H9 (cell line): ENCODE measurements at regions not wholly inside any gene's neighbourhood (a gene's known extent, or its start where the extent isn't known, plus 50 kb on each side); places are given as distances from the start of the nearest gene placed in this dataset.
A peak's percentile ranks its signal among the peaks of the same experiment; 100 is the strongest.

ENCODE experiments used
- DNase-seq: peaks from one replicate; pipeline ENCODE4 v3.0.0-alpha.2; 2017
- H2AFZ ChIP-seq: one replicate; pipeline ENCODE4 v1.6.1; 2013; ENCODE audit warnings: mild to moderate bottlenecking, low read length, control low read depth, moderate library complexity
- H2AK5ac ChIP-seq: 2 replicates; pipeline ENCODE4 v1.6.1; 2013; ENCODE audit warnings: low read length, control low read depth, mixed read lengths; ENCODE audit not compliant: insufficient read length
- H2BK120ac ChIP-seq: one replicate; pipeline ENCODE4 v1.6.1; 2013; ENCODE audit warnings: low read depth, mild to moderate bottlenecking, low read length, control low read depth, inconsistent platforms; ENCODE audit not compliant: poor library complexity, severe bottlenecking
- H2BK12ac ChIP-seq: 2 replicates; pipeline ENCODE4 v1.6.1; 2013; ENCODE audit warnings: low read length, control low read depth, mixed read lengths, low read depth; ENCODE audit not compliant: insufficient read length
- H2BK15ac ChIP-seq: 2 replicates; pipeline ENCODE4 v1.6.1; 2013; ENCODE audit warnings: low read depth, low read length, control low read depth
- H2BK20ac ChIP-seq: one replicate; pipeline ENCODE4 v1.6.1; 2013; ENCODE audit warnings: low read depth, mild to moderate bottlenecking, low read length, control low read depth, inconsistent platforms; ENCODE audit not compliant: poor library complexity, severe bottlenecking
- H2BK5ac ChIP-seq: 2 replicates; pipeline ENCODE4 v1.6.1; 2013; ENCODE audit warnings: low read length, control low read depth, mixed read lengths; ENCODE audit not compliant: insufficient read length
- H3K14ac ChIP-seq: 2 replicates; pipeline ENCODE4 v1.6.1; 2013; ENCODE audit warnings: low read length, control low read depth; ENCODE audit not compliant: insufficient read depth
- H3K18ac ChIP-seq: 2 replicates; pipeline ENCODE4 v1.6.1; 2013; ENCODE audit warnings: low read depth, mild to moderate bottlenecking, mixed read lengths, low read length, control low read depth; ENCODE audit not compliant: insufficient read length
- H3K23ac ChIP-seq: 2 replicates; pipeline ENCODE4 v1.6.1; 2013; ENCODE audit warnings: low read length, control low read depth, mixed read lengths, low read depth; ENCODE audit not compliant: insufficient read length
- H3K23me2 ChIP-seq: 2 replicates; pipeline ENCODE4 v1.6.1; 2013; ENCODE audit warnings: low read depth, mild to moderate bottlenecking, mixed read lengths, low read length, control low read depth; ENCODE audit not compliant: insufficient read length, poor library complexity, severe bottlenecking
- H3K27ac ChIP-seq: 2 replicates; pipeline ENCODE4 v1.5.1; 2013; ENCODE audit warnings: low read length, control low read depth, mixed read lengths, low read depth; ENCODE audit not compliant: insufficient read length
- H3K27me3 ChIP-seq: 2 replicates; pipeline ENCODE4 v1.6.1; 2013; ENCODE audit warnings: low read length, control low read depth, inconsistent platforms; ENCODE audit not compliant: insufficient read depth
- H3K4ac ChIP-seq: 2 replicates; pipeline ENCODE4 v1.6.1; 2013; ENCODE audit warnings: low read depth, mild to moderate bottlenecking, control low read depth, inconsistent platforms, low read length, moderate library complexity
- H3K4me1 ChIP-seq: 2 replicates; pipeline ENCODE4 v1.6.1; 2013; ENCODE audit warnings: low read length, control low read depth, inconsistent platforms; ENCODE audit not compliant: insufficient read depth
- H3K4me2 ChIP-seq: 2 replicates; pipeline ENCODE4 v1.6.1; 2013; ENCODE audit warnings: low read length, control low read depth, mixed read lengths; ENCODE audit not compliant: insufficient read length, insufficient read depth
- H3K56ac ChIP-seq: 2 replicates; pipeline ENCODE4 v1.6.1; 2013; ENCODE audit warnings: low read depth, mild to moderate bottlenecking, mixed read lengths, low read length, control low read depth; ENCODE audit not compliant: insufficient read length
- H3K79me1 ChIP-seq: 2 replicates; pipeline ENCODE4 v1.6.1; 2013; ENCODE audit warnings: low read depth, mild to moderate bottlenecking, moderate library complexity, low read length, control low read depth, inconsistent platforms; ENCODE audit not compliant: insufficient read depth, poor library complexity, severe bottlenecking
- H3K79me2 ChIP-seq: 2 replicates; pipeline ENCODE4 v1.6.1; 2013; ENCODE audit warnings: low read length, control low read depth, inconsistent platforms; ENCODE audit not compliant: insufficient read depth
- H3K9ac ChIP-seq: 2 replicates; pipeline ENCODE4 v1.6.1; 2013; ENCODE audit warnings: low read length, control low read depth, mixed read lengths; ENCODE audit not compliant: insufficient read length; ENCODE audit errors: extremely low read depth
- H3K9me3 ChIP-seq: one replicate; pipeline ENCODE4 v1.6.1; 2013; ENCODE audit warnings: low read depth, low read length, inconsistent platforms; ENCODE audit not compliant: control insufficient read depth
- H3T11ph ChIP-seq: one replicate; pipeline ENCODE4 v1.6.1; 2013; ENCODE audit warnings: mild to moderate bottlenecking, low read length, control low read depth, inconsistent platforms
- H4K20me1 ChIP-seq: one replicate; pipeline ENCODE4 v1.6.1; 2013; ENCODE audit not compliant: control insufficient read depth, insufficient read length, insufficient read depth
- H4K5ac ChIP-seq: 2 replicates; pipeline ENCODE4 v1.6.1; 2013; ENCODE audit warnings: low read depth, mild to moderate bottlenecking, mixed read lengths, low read length, control low read depth; ENCODE audit not compliant: insufficient read length
- H4K8ac ChIP-seq: replicated peaks from 2 replicates; pipeline ENCODE4 v1.6.1; 2013; ENCODE audit warnings: low read length, control low read depth, mixed read lengths, low read depth; ENCODE audit not compliant: insufficient read length
- H4K91ac ChIP-seq: 2 replicates; pipeline ENCODE4 v1.6.1; 2013; ENCODE audit warnings: low read depth, mild to moderate bottlenecking, moderate library complexity, mixed read lengths, low read length, control low read depth; ENCODE audit not compliant: insufficient read length
- H3K27ac Mint-ChIP-seq, 3 experiments: 2 replicates in 2 of 3; 3 replicates in 1 of 3; pipeline ENCODE4 v1.8.0; 2020 to 2021; ENCODE audit warnings: mixed read lengths in 3 of 3, mild to moderate bottlenecking in 1 of 3, moderate library complexity in 1 of 3
- H3K27me3 Mint-ChIP-seq: 2 replicates; pipeline ENCODE4 v1.8.0; 2021; ENCODE audit warnings: low read depth, mild to moderate bottlenecking, moderate library complexity, mixed read lengths
- H3K36me3 Mint-ChIP-seq, 3 experiments: 2 replicates in 2 of 3; 3 replicates in 1 of 3; pipeline ENCODE4 v1.8.0; 2020 to 2021; ENCODE audit warnings: low read depth in 3 of 3, mixed read lengths in 3 of 3; ENCODE audit not compliant: insufficient read depth in 1 of 3
- H3K4me1 Mint-ChIP-seq, 2 experiments: 2 replicates each; pipeline ENCODE4 v1.8.0; 2020; ENCODE audit warnings: mixed read lengths in 2 of 2
- H3K4me3 Mint-ChIP-seq, 2 experiments: 2 replicates in 1 of 2; 3 replicates in 1 of 2; pipeline ENCODE4 v1.8.0; 2020 to 2021; ENCODE audit warnings: mild to moderate bottlenecking in 2 of 2, mixed read lengths in 2 of 2, moderate library complexity in 1 of 2
- H3K9me3 Mint-ChIP-seq, 2 experiments: 2 replicates in 1 of 2; 3 replicates in 1 of 2; pipeline ENCODE4 v1.8.0; 2020; ENCODE audit warnings: mild to moderate bottlenecking in 2 of 2, mixed read lengths in 2 of 2, moderate library complexity in 1 of 2
- CTCF ChIP-seq: fragments of 200-600 bp; sonication (generic); conservative IDR thresholded peaks from 3 replicates; pipeline ENCODE4 v1.8.0; 2021; ENCODE audit warnings: antibody characterized with exemption, mild to moderate bottlenecking

GRCh38 chr4:158020176-158020575, 152.6 kb downstream of the GASK1B start:
- no peak overlapping the region for H3K56ac ChIP-seq
- H2BK120ac ChIP-seq: no peak overlapping the region
- H3K14ac ChIP-seq: no peak overlapping the region
- no peak overlapping the region for H2BK20ac ChIP-seq
- H3K9ac ChIP-seq: peak overlapping the region; percentile 13
- no peaks in the 10 kb centered on the region for H3K9me3 ChIP-seq
- no peak overlapping the region for H4K5ac ChIP-seq
- Mint-ChIP-seq H3K9me3 (no peaks in the 10 kb centered on the region), H3K4me3 (no peak overlapping the region), H3K4me1 (peaks cover 0 to 4% of the 10 kb centered on the region in 2 experiments; a peak in 2 of 4 replicates), H3K27me3 (no peaks in the 10 kb centered on the region), H3K27ac (no peak overlapping the region; a peak in 1 of 7 replicates), H3K36me3 (no peaks in the 10 kb centered on the region)
- no peak overlapping the region for H2BK15ac ChIP-seq
- H3K4me2 ChIP-seq: no peak overlapping the region
- DNase-seq: no peak
- H2AK5ac ChIP-seq: no peak overlapping the region
- no peak overlapping the region for H2BK12ac ChIP-seq
- no peaks in the 10 kb centered on the region for H3K4me1 ChIP-seq
- H3K27ac ChIP-seq: no peak overlapping the region
- H3K4ac ChIP-seq: no peak overlapping the region
- no peak overlapping the region for H2AFZ ChIP-seq
- no peak overlapping the region for H4K8ac ChIP-seq
- no peaks in the 10 kb centered on the region for H3K79me1 ChIP-seq
- no peaks in the 10 kb centered on the region for H3K23me2 ChIP-seq
- no peak overlapping the region for H2BK5ac ChIP-seq
- no peak overlapping the region for H3K23ac ChIP-seq
- no peaks in the 10 kb centered on the region for H3K79me2 ChIP-seq
- H3T11ph ChIP-seq: no peak overlapping the region
- TF ChIP-seq CTCF: no peak
- no peak overlapping the region for H4K91ac ChIP-seq
- no peaks in the 10 kb centered on the region for H3K27me3 ChIP-seq
- no peak overlapping the region for H3K18ac ChIP-seq
- H4K20me1 ChIP-seq: no peaks in the 10 kb centered on the region
